ENCODE measurements at regions not wholly inside any gene's neighbourhood (a gene's known extent, or its start where the extent isn't known, plus 50 kb on each side); places are given as distances from the start of the nearest gene placed in this dataset.

DNA sequence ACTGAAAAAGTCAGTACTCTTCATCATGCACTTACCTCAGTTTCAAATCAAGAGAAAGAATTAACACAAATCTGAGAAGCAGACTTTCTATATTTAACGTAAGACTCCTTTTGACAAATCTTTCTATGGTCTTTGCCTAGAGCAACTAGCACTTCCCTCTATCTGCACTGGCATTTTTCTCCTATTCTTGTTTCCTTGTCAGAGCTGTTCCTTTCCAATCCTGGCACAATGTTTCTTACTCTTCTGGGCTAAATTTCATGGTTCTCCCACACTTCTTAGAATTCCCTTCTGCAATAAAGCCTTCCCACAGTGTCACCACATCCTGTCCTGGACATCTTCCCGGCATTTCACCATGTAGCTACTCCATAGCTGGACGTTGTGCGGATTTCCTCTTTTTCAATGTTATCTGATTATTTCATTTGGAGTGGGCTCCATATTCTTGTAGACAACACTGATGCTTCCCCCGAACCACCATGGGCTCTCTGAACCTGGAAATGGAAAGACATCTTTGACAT, 144.7 kb upstream of the CTNNA2 start:
- H4K20me1 ChIP-seq (replicated peaks in 1 of 2; ENCODE audit: control insufficient read depth in 1 of 2, insufficient read depth in 2 of 2, low read length in 2 of 2): no peaks in the 10 kb centered on the region
- no peak overlapping the region for H3K4ac ChIP-seq (replicated peaks; ENCODE audit: insufficient read length, low read depth, low read length)
- no peaks in the 10 kb centered on the region for H3K79me1 ChIP-seq (ENCODE audit: low read depth, low read length)
- no peak overlapping the region for H2AK5ac ChIP-seq (ENCODE audit: low read depth, low read length)
- FAIRE-seq: no peak
- no peak overlapping the region for H4K8ac ChIP-seq (ENCODE audit: extremely low read depth, insufficient read depth, low read length)
- no peak overlapping the region for H4K5ac ChIP-seq (ENCODE audit: insufficient read length, low read depth, low read length)
- H3K27ac ChIP-seq (ENCODE audit: low read depth, low read length): no peak overlapping the region
- H2AFZ ChIP-seq (ENCODE audit: low read length): no peak overlapping the region
- POLR2A ChIA-PET (ENCODE audit: partially characterized antibody): interaction anchor here (1.4 kb wide), 1 partner anchor 9 kb away, joined by 4 read pairs; no protein-coding TSS in a partner anchor
- no peak overlapping the region for H3K14ac ChIP-seq (ENCODE audit: insufficient read length)
- H3K23ac ChIP-seq (ENCODE audit: insufficient read length): no peak overlapping the region
- H3K36me3 ChIP-seq (ENCODE audit: control insufficient read depth in 2 of 4, insufficient read depth in 4 of 4, low read length in 3 of 4): no peaks in the 10 kb centered on the region
- no peak overlapping the region for H2BK5ac ChIP-seq (ENCODE audit: low read depth, low read length)
- no peak overlapping the region for H3K4me3 ChIP-seq (ENCODE audit: extremely low read depth in 1 of 4, insufficient read depth in 2 of 4, low read depth in 3 of 4, low read length in 4 of 4)
- no peak for DNase-seq (ENCODE audit: low read depth in 1 of 2, low spot score in 2 of 2)
- no peaks in the 10 kb centered on the region; a peak in 3 of 7 replicates for H3K4me1 ChIP-seq (replicated peaks in 1 of 4; ENCODE audit: control insufficient read depth in 3 of 4, insufficient read depth in 4 of 4, low read length in 3 of 4)
- no peaks in the 10 kb centered on the region for H3K9me3 ChIP-seq (ENCODE audit: insufficient read depth in 2 of 2, low read depth in 1 of 2, low read length in 1 of 2)
- CTCF ChIA-PET (ENCODE audit: partially characterized antibody): interaction anchor here (0.8 to 1.7 kb wide), 2 partner anchors 9 to 148 kb away, joined by 4 to 10 read pairs; no protein-coding TSS in a partner anchor
- H3K9ac ChIP-seq (replicated peaks in 1 of 4; ENCODE audit: extremely low read depth in 1 of 4, low read depth in 3 of 4, low read length in 3 of 4): no peak overlapping the region
- no peak overlapping the region for H2BK120ac ChIP-seq (replicated peaks; ENCODE audit: low read depth, low read length)
- 92% methylated on average over 5 of the region's 5 CpGs; no CpG with 5 or more reads in 1 of the 2 experiments for WGBS, 2 experiments (ENCODE audit: extremely low coverage in 1 of 2, insufficient coverage in 1 of 2, insufficient read length in 1 of 2, insufficient replicate concordance in 2 of 2, low coverage in 1 of 2, low lambda C conversion rate in 2 of 2, missing lambda C conversion rate in 1 of 2)
- no peak overlapping the region for H2BK20ac ChIP-seq (ENCODE audit: low read length)
- no peak overlapping the region for H3K4me2 ChIP-seq (ENCODE audit: insufficient read depth in 1 of 2, low read depth in 2 of 2, low read length in 2 of 2)
- no peak overlapping the region for H2BK12ac ChIP-seq (ENCODE audit: low read depth, low read length)
- H4K91ac ChIP-seq (replicated peaks; ENCODE audit: insufficient read length, low read length): no peak overlapping the region
- no peak overlapping the region for H3K56ac ChIP-seq (replicated peaks; ENCODE audit: insufficient read length, low read depth, low read length)
- H3K27me3 ChIP-seq (replicated peaks in 1 of 4; ENCODE audit: control insufficient read depth in 3 of 4, extremely low read depth in 1 of 4, insufficient read depth in 3 of 4, low read length in 3 of 4): no peaks in the 10 kb centered on the region
- H3K18ac ChIP-seq (ENCODE audit: extremely low read depth, low read length): no peak overlapping the region
- H3K79me2 ChIP-seq (ENCODE audit: control insufficient read depth in 1 of 2, insufficient read depth in 2 of 2, low read length in 2 of 2): no peaks in the 10 kb centered on the region
- no peaks in the 10 kb centered on the region for H3K23me2 ChIP-seq (ENCODE audit: low read depth, low read length)
- no peak overlapping the region for H2BK15ac ChIP-seq (ENCODE audit: low read length)
- TF ChIP-seq, protein P1, sequence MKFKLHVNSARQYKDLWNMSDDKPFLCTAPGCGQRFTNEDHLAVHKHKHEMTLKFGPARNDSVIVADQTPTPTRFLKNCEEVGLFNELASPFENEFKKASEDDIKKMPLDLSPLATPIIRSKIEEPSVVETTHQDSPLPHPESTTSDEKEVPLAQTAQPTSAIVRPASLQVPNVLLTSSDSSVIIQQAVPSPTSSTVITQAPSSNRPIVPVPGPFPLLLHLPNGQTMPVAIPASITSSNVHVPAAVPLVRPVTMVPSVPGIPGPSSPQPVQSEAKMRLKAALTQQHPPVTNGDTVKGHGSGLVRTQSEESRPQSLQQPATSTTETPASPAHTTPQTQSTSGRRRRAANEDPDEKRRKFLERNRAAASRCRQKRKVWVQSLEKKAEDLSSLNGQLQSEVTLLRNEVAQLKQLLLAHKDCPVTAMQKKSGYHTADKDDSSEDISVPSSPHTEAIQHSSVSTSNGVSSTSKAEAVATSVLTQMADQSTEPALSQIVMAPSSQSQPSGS (IDR thresholded peaks at IDR 0.05; ENCODE audit: low read length): no peak
- no peak for TF ChIP-seq CHD2 (IDR thresholded peaks at IDR 0.05; ENCODE audit: low read length)
- TF ChIP-seq, protein P2, sequence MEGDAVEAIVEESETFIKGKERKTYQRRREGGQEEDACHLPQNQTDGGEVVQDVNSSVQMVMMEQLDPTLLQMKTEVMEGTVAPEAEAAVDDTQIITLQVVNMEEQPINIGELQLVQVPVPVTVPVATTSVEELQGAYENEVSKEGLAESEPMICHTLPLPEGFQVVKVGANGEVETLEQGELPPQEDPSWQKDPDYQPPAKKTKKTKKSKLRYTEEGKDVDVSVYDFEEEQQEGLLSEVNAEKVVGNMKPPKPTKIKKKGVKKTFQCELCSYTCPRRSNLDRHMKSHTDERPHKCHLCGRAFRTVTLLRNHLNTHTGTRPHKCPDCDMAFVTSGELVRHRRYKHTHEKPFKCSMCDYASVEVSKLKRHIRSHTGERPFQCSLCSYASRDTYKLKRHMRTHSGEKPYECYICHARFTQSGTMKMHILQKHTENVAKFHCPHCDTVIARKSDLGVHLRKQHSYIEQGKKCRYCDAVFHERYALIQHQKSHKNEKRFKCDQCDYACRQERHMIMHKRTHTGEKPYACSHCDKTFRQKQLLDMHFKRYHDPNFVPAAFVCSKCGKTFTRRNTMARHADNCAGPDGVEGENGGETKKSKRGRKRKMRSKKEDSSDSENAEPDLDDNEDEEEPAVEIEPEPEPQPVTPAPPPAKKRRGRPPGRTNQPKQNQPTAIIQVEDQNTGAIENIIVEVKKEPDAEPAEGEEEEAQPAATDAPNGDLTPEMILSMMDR (IDR thresholded peaks at IDR 0.05; ENCODE audit: control extremely low read depth in 1 of 3, insufficient read depth in 1 of 3, low read depth in 1 of 3, low read length in 3 of 3): no peak

All from H1 (cell line).